HG03442 (cell line): ENCODE measurements at regions not wholly inside any gene's neighbourhood (a gene's known extent, or its start where the extent isn't known, plus 50 kb on each side); places are given as distances from the start of the nearest gene placed in this dataset.

Experiments
- ATAC-seq: cut with Tn5 transposase; IDR thresholded peaks from one replicate; pipeline ENCODE4 v1.9.1; 2021; ENCODE audit warnings: mild to moderate bottlenecking, moderate library complexity; ENCODE audit not compliant: unreplicated experiment

DNA sequence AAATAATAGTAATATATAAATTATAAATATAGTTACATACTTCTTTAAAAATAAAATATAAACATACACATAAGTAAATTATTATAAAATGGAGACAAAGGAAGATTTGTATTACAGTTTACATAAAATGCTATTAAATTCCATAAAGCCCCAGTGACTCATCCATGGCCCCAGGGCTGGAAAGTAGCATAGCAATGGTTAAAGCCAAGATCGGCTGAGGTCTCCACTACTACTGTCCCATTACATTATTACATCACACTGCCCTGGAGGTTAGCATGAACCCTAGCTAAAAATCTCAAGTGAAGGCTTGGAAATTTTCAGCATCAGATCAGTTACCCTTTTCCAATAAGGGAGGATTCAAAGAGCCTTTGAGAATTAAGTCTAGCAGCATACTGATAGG is 936.2 kb downstream of the DSC3 start:
- no peak for ATAC-seq

DNA sequence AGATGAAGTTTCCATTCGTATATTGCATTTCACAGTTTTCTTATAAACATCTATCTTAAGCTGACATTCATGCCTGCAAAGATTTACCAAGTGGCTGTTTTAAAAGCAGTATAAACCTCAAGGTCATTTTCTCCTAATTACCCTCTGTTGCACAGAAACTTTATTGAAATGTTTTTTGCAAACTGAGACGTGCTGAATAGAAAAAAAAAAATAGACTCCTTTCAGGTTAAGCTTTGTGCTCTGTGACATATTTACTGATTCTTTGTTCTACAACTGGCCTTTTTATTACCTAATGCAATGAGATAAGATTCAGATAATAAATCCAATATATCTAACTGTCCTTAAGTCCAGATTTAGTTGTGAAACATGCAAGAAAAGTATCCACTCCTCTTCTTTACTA is 938.7 kb downstream of the DSC3 start:
- ATAC-seq, result no peak

DNA sequence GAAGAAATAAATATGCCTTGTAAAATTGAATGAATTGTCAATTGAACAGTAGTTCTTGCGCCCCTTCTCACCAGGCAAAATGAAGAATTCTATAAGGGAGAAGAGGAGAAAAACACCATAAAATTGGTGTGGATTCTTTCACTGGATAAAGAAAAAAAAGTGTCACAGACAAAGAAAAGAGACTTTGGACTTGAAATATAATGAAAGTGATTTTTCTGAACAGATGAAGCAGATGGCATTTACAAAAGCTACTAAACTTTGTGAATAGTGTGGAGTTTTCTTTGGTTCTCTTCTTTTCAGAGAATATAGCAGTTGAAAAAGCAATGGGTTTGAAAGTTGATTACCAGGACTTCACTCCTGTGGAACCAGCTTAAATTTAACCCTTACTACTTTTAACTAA is 945.7 kb downstream of the DSC3 start:
- ATAC-seq, result no peak

- ATAC-seq, result no peak
Measured at GRCh38 chr18:30094556-30094955, 948.0 kb downstream of the DSC3 start.

DNA sequence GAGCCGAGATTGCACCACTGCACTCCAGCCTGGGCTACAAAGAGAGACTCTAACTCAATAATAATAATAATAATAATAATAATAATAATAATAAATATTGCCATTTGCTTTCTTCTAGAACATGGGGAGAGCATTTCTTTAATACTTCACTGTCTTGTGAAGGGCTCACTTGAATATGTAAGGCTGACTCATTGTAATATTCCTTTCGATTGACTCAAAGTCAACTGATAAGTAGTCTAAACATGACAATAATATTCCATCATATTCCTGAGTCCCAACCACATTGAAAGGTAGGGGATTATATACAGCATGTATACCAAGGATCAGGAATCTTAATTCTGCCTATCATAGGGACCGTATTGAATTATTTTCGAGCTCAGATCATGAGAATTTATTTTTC is 949.2 kb downstream of the DSC3 start:
- no peak for ATAC-seq

GRCh38 chr18:30088238-30089015 is 954.1 kb downstream of the DSC3 start:
- ATAC-seq, result no peak

DNA sequence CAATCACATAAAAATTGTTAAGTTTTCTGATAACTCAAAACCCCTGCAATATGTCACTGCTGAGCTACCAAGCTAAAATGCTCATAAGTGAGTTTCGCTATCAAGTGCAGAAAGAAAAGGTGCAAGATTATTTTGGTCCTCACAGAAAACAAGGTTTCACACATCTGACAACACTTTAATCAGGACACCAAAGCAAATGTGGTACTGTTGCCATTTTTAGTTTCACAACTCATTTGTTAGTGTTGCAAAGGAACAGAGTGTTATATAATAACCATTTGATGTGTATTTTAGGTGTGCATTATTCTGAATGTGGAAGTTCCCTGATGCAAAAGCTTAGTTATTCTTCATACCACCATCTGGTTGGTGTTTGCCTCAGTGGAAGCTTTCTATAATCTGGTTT is 956.2 kb downstream of the DSC3 start:
- ATAC-seq, result no peak

GRCh38 chr18:30081122-30081521 is 961.4 kb downstream of the DSC3 start:
- no peak for ATAC-seq

DNA sequence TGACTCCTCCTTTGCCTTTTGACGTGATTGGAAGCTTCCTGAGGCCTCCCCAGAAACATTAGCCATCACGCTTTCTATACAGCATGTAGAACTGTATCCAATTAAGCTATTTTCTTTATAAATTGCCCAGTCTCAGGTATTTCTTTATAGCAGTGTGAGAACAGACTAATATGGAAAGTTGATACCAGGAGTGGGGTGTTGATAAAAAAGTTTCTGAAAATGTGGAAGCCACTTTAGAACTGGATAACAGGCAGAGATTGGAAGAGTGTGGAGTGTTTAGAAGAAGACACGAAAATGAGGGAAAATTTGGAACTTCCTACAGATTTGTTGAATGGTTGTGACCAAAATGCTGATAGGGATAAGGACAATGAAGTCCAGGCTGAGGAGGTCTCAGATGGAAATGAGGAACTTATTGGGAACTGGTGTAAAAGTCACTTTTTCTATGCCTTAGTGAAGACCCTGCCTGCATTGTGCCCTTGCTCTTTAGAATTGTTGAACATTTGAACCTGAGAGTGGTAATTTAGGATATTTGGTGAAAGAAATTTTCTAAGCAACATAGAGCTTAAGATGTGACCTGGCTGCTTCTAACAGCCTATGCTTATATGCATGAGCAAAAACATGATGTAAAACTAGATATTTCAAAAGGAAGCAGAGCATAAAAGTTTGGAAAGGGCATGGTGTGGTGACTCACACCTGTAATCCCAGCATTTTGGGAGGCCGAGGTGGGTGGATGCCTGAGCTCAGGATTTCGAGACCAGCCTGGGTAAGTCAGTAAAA is 969.7 kb downstream of the DSC3 start:
- ATAC-seq, result no peak

DNA sequence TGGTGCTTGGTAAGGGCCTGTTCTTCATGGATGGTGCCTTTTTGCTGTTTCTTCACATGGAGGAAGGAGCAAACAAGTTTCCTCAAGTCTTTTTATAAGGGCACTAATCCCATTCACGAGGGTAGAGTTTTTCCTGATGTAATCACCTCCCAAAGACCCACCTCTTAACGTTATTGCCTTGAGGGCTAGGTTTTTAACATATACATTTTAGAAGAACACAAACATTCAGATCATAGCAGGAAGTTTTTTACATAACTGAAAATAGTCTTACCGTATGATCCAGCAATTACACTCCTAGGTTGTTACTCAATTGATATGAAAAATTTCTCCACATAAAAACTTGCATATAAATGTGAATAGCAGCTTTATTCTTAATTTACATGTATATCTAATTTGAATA is 976.3 kb downstream of the DSC3 start:
- no peak for ATAC-seq

- no peak for ATAC-seq
Measured at GRCh38 chr18:30057398-30057797, 985.1 kb downstream of the DSC3 start.

DNA sequence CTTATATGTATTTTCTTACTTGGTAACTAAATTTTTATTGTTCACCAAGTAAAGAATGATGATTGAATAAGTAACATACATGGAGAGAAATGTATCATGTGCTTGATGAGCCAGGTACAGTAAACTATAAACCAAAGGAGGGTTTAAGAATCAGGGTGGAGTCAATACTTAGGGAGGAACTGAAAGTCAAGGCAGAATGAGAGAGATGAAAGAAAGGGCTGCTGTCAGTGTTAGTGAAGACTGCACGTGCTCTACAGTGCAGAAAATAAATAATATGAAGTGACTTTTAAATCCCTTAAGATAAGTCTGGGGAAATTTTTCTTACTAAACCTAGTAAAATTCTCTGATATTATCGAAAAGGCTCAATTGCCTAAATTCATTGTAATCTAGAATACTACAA is 986.0 kb downstream of the DSC3 start:
- ATAC-seq, result no peak

- no peak for ATAC-seq
Measured at GRCh38 chr18:30044496-30044895, 998.0 kb downstream of the DSC3 start.

GRCh38 chr18:30039201-30039600 is 1003.3 kb downstream of the DSC3 start:
- ATAC-seq, result no peak

DNA sequence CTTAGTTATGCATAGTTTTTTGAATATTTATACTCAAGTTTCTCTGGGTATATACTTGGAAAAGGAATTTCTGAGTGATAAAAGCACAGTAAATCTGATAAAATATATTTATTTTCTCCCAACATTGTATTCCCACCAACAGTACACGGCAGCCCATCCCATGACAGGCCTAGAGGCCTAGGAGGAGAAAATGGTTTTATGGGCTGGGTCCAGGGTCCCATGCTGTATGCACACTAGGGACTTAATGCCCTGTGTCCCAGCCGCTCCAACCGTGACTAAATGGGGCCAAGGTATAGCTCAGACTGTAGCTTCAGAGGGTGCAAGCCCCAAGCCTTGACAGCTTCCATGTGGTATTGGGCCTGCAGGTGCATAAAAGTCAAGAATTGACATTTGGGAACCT is 1007.7 kb downstream of the DSC3 start:
- ATAC-seq, result no peak

GRCh38 chr18:30016179-30016578 is 1026.4 kb downstream of the DSC3 start:
- no peak for ATAC-seq

GRCh38 chr18:30004965-30005364 is 1037.6 kb downstream of the DSC3 start:
- ATAC-seq, result no peak

DNA sequence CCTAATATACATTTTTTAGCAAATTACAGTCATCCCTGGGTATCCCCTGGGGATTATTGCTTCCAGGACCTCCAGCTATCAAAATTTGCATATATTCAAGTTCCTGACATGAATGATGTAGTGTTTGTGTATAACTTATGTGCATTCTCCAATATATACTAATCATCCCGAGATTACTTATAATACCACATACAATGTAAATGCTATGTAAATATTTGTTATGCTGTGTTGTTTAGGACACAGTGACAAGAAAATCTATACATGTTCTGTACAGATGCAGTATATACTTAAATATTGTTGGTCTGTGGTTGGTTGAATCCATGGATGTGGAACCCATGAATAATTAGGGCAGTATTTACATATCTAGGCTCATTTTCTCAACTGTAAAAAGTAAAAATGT is 1060.3 kb downstream of the DSC3 start:
- ATAC-seq, result no peak

- no peak for ATAC-seq
Measured at GRCh38 chr18:29979881-29980280, 1062.7 kb downstream of the DSC3 start.

DNA sequence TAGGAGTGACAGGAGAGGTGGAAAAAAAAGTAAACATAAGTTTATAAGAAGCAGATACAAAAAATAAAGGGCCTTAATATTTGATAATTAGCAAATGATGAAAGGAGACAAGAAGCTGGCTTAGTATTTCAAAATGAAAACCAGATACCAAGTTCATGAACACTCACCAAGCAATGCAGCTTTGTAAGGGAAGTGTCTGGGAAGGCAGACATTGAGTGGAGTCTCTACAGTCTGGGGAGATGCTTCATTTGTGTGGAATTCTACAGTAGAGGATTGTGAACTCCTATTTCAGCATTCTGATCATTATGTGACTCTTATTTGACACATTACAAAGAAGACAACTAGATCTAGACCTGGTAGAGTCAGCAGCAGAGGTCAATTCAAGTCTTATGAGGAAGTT is 1072.7 kb downstream of the DSC3 start:
- no peak for ATAC-seq

- ATAC-seq, result no peak
Measured at GRCh38 chr18:29962579-29962978, 1080.0 kb downstream of the DSC3 start.

- no peak for ATAC-seq
Measured at GRCh38 chr18:29960539-29960938, 1082.0 kb downstream of the DSC3 start.
